GM19239 (cell line): ENCODE measurements at regions not wholly inside any gene's neighbourhood (a gene's known extent, or its start where the extent isn't known, plus 50 kb on each side); places are given as distances from the start of the nearest gene placed in this dataset.

Experiments
- DNase-seq: peaks from one replicate; pipeline ENCODE4 v3.0.0; 2011; ENCODE audit warnings: low spot score; ENCODE audit not compliant: insufficient read length
- FAIRE-seq: peaks from 2 replicates; lab custom pipeline; 2011; peaks lifted over from hg19 to GRCh38; lab: Jason Lieb, UNC

GRCh38 chr15:47534673-47535072 is 182.6 kb upstream of the SEMA6D start:
- DNase-seq (no peak), FAIRE-seq (no peak)

GRCh38 chr15:47541562-47541961 is 175.7 kb upstream of the SEMA6D start:
- DNase-seq (no peak), FAIRE-seq (no peak)

GRCh38 chr15:47542312-47542989 is 174.9 kb upstream of the SEMA6D start:
- DNase-seq = no peak
- no peak for FAIRE-seq

DNA sequence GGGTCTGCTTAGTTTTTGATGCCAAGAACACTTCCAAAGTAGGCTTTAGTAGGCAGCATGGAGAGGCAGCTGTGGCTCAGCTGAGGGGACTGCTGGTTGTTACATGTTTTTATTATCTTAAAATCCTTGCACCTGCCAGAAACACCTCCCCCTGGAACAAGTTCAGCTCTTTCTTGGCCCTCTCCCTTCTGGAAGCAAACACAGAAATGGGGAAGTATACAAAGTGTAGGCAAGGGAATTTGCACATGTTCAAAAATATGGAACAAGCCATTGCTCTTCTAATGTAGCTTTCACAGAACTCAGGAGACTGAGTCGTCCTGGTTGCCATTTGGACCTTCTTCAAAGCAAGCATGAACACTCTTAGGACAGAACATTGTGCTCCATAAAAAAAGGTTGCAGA is 169.1 kb upstream of the SEMA6D start:
- no peak for DNase-seq
- FAIRE-seq = no peak

GRCh38 chr15:47548986-47549385 is 168.3 kb upstream of the SEMA6D start:
- no peak for FAIRE-seq
- DNase-seq = no peak

GRCh38 chr15:47551079-47551478 is 166.2 kb upstream of the SEMA6D start:
- DNase-seq = no peak

DNA sequence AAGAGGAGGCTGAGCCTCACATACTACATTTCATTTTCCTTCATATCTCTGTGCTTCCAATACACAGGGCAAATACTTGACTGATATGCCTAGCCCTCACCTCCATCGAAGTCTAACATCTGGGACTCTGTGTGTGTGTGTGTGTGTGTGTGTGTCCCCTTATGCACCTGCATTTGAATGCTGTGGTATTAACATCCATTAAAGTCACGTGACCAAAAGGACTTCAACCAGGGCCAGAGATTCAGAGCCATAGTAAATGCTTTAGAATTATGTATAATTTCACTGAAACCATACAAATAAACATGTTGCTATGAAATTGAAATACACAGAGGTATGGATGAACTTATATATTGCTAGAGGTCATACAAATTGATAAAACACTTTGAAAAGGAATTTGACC is 165.8 kb upstream of the SEMA6D start:
- no peak for DNase-seq
- FAIRE-seq = no peak

More at GRCh38 chr15:47551079-47551478, 166.2 kb upstream of the SEMA6D start:
- FAIRE-seq = no peak

DNA sequence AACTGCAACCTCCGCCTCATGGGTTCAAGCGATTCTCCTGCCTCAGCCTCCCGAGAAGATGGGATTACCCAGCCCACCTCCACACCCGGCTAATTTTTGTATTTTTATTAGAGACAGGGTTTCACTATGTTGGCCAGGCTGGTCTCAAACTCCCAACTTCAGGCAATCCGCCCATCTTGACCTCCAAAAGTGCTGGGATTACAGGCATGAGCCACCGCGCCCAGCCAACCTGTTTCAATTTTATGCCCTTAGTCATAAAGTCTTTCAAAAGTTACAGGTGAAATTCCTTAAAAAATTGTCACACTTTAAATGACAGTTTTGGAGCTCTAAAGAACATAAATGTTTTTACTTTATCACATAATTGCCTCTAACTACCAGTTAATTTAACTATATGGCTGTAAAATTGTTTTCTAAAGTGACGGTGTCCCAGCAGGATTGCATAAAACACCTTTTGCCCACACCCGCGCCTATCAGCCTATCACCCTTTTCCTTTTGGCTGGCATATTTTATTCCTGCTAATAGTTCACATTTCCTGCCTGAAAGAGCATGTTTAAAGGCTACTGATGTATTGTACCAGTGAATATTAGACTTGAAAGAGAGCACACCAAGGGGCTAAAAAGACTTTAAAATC is 164.2 kb upstream of the SEMA6D start:
- no peak for FAIRE-seq
- DNase-seq = no peak

DNA sequence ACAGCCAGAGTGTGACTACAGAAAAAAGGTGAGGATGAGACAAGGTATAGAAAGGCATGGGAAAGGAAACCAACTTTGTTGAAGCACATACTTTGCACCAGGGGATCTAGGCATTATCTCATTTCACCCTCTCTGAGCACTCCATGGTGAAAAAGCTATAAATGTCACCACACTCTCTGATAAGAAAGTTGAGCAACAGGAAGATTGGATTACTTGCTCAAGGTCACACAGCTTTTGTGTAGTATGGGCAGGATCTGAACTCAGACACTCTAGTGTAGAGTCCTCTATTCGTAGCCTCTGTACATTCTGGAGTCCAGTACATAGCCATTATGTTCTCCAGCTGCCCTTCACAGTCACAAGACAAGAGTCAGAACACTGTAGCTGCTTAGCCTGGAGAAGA is 163.4 kb upstream of the SEMA6D start:
- DNase-seq (no peak), FAIRE-seq (no peak)

GRCh38 chr15:47561102-47561501 is 156.2 kb upstream of the SEMA6D start:
- FAIRE-seq = no peak

GRCh38 chr15:47565949-47566348 is 151.4 kb upstream of the SEMA6D start:
- DNase-seq (no peak), FAIRE-seq (no peak)

More at GRCh38 chr15:47561102-47561501, 156.2 kb upstream of the SEMA6D start:
- DNase-seq = no peak

DNA sequence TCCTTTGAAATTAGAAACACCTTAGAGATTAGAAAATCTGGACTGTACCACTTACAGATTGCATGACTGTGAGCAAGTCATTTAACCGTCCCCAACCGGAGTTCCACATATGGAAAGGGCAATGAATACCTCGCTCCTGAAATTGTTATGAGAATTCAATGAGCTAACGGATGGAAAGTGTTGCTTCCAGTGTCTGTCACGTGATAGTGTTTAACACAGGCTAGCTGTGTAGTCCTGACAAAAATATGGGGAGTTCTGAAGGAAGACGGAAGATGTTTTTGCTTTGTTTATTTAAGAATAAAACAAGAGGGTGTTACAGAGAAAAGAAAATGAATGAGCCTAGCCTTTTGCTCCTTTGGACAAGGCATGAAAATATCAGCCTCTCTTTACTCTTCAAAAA is 150.7 kb upstream of the SEMA6D start:
- FAIRE-seq = no peak

DNA sequence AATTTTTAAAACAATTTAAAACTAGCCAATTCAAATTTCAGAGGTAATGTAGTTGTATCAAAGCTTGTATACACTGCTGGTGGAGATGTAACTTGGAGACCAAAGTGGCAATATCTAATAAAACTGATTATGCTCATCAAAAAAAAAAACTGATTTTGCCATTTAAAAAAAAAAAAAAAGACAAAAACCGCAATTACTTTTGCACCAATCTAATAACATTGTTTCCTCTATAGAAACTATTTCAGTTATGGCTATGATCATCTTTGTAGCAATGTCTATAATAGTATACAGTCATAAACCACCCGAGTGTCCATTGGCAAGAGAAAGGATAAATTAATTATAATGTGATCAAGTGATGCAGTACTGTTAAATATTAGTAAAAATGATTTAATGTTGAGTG is 149.3 kb upstream of the SEMA6D start:
- no peak for FAIRE-seq
- no peak for DNase-seq

More for the DNA sequence above, 150.7 kb upstream of the SEMA6D start:
- DNase-seq = no peak

DNA sequence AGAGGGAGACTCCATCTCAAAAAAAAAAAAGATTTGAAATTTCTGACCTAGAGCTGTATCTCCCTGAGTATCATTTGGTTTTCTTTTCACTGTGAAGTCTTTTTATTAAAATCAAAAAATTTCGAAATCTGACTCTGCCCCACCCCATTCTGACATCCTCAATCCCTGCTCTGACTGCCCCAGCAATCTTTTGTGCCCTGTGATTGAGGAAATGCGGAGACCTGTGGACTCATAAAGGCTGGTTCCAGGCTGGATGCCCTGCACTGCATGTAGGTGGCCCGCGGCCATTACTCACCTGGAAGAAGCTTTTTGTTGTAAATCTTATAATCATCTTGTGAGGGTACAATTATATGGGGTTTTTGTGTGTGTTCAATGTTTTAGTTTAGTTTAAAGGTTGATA is 147.3 kb upstream of the SEMA6D start:
- DNase-seq = no peak
- no peak for FAIRE-seq

- FAIRE-seq (no peak), DNase-seq (no peak)
Observed at GRCh38 chr15:47570451-47570850, 146.9 kb upstream of the SEMA6D start.

DNA sequence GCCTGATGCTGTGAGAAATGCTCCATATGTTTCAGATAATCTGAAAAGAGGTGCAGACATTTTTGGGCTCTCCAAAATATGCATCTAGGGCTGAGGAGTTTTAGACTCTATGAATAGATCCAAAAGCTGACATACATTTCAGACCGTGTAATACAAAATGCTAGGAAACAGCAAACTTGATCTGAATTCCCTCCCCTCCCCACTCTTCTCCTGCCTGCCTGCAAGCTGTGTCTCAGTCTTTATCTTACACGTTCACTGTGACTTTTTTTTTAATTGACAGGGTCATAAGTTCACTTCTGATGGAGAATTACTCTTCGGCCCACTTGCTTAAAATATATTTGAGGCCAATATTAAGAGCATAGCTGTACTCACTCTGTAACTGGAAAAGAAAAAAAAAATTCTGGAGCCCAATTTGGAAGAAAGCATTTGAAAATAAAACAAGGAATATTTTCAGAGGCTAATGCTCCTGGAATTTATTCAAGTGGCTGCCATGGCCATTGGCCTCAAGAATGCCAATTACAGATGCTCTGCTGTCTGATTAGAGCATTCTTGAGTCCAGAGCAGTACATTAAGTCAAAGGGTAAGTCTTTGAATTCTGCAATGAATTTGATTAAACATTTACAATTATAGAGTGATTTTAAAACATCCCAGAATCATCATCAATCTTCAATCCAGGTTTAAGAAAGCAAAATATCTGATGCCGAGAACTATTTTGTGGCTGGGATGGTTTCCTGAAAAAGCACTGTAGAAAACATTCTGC is 146.2 kb upstream of the SEMA6D start:
- no peak for FAIRE-seq
- no peak for DNase-seq

GRCh38 chr15:47573673-47574072 is 143.6 kb upstream of the SEMA6D start:
- DNase-seq (no peak), FAIRE-seq (no peak)

- no peak for DNase-seq
- FAIRE-seq = no peak
Observed at GRCh38 chr15:47577000-47577399, 140.3 kb upstream of the SEMA6D start.

GRCh38 chr15:47577461-47577860 is 139.8 kb upstream of the SEMA6D start:
- no peak for FAIRE-seq
- DNase-seq = no peak

- DNase-seq (no peak), FAIRE-seq (no peak)
Observed at GRCh38 chr15:47582233-47582632, 135.1 kb upstream of the SEMA6D start.

- no peak for FAIRE-seq
Observed at GRCh38 chr15:47584316-47584715, 133.0 kb upstream of the SEMA6D start.

More at GRCh38 chr15:47584316-47584715, 133.0 kb upstream of the SEMA6D start:
- DNase-seq = no peak
